ENCODE measurements at regions not wholly inside any gene's neighbourhood (a gene's known extent, or its start where the extent isn't known, plus 50 kb on each side); places are given as distances from the start of the nearest gene placed in this dataset.

DNA sequence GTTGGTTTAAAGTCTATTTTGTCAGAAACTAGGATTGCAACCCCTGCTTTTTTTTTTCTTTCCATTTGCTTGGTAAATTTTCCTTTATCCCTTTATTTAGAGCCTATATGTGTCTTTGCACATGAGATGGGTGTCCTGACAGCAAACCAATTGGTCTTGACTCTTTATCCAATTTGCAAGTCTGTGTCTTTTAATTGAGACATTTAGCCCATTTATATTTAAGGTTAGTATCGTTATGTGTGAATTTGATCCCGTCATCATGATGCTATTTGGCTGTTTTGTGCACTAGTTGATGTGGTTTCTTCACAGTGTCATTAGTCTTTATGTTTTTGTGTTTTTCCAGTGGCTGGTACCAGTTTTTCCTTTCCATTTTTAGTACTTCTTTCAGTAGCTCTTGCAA is 127.7 kb upstream of the ZNF267 start:
- peaks cover 35% of the 10 kb centered on the region for H3K36me3 ChIP-seq (ENCODE audit: control insufficient read depth, insufficient read depth, low read length)
- TF ChIP-seq, protein P1, sequence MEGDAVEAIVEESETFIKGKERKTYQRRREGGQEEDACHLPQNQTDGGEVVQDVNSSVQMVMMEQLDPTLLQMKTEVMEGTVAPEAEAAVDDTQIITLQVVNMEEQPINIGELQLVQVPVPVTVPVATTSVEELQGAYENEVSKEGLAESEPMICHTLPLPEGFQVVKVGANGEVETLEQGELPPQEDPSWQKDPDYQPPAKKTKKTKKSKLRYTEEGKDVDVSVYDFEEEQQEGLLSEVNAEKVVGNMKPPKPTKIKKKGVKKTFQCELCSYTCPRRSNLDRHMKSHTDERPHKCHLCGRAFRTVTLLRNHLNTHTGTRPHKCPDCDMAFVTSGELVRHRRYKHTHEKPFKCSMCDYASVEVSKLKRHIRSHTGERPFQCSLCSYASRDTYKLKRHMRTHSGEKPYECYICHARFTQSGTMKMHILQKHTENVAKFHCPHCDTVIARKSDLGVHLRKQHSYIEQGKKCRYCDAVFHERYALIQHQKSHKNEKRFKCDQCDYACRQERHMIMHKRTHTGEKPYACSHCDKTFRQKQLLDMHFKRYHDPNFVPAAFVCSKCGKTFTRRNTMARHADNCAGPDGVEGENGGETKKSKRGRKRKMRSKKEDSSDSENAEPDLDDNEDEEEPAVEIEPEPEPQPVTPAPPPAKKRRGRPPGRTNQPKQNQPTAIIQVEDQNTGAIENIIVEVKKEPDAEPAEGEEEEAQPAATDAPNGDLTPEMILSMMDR (conservative IDR thresholded peaks at IDR 0.05): no peak
- no peak overlapping the region for H3K4me3 Mint-ChIP-seq
- H3K4me1 ChIP-seq (ENCODE audit: control insufficient read depth, insufficient read depth, low read length): no peaks in the 10 kb centered on the region
- peak overlapping the region; percentile 45 for H3K4me3 ChIP-seq (ENCODE audit: low read length)
- H3K27ac ChIP-seq (ENCODE audit: low read depth, low read length): no peak overlapping the region
- DNase-seq: no peak
- peaks cover 98% of the 10 kb centered on the region for H3K9me3 Mint-ChIP-seq
- peaks cover 96% of the 10 kb centered on the region for H3K36me3 Mint-ChIP-seq (ENCODE audit: low read depth)
- no peak overlapping the region for H3K27ac Mint-ChIP-seq
- H3K9ac ChIP-seq (ENCODE audit: extremely low read depth, low read length, poor library complexity, severe bottlenecking): no peak overlapping the region
- no peaks in the 10 kb centered on the region for H3K27me3 Mint-ChIP-seq (ENCODE audit: insufficient read depth)
- WGBS, 2 experiments (ENCODE audit: insufficient coverage in 1 of 2, insufficient read length in 1 of 2): 98 to 100% methylated on average over 1 to 2 of the region's 2 CpGs
- H3K27me3 ChIP-seq (ENCODE audit: control insufficient read depth, insufficient read depth, low read length, poor library complexity, severe bottlenecking): no peaks in the 10 kb centered on the region
- H3K4me1 Mint-ChIP-seq: no peaks in the 10 kb centered on the region
- peaks cover 85% of the 10 kb centered on the region for H3K9me3 ChIP-seq (ENCODE audit: control insufficient read depth, low read length)

GRCh38 chr16:31754998-31755615 is 118.5 kb upstream of the ZNF267 start:
- no peak for DNase-seq
- Mint-ChIP-seq H3K4me1 (no peaks in the 10 kb centered on the region), H3K9me3 (peaks cover 92% of the 10 kb centered on the region), H3K27ac (no peak overlapping the region), H3K36me3 (ENCODE audit: low read depth) (peaks cover 91% of the 10 kb centered on the region), H3K27me3 (ENCODE audit: insufficient read depth) (no peaks in the 10 kb centered on the region), H3K4me3 (no peak overlapping the region)
- Histone ChIP-seq H3K9me3 (ENCODE audit: control insufficient read depth, low read length) (peaks cover 95% of the 10 kb centered on the region), H3K27ac (ENCODE audit: low read depth, low read length) (no peak overlapping the region), H3K4me3 (ENCODE audit: low read length) (peak overlapping the region; percentile 60), H3K9ac (ENCODE audit: extremely low read depth, low read length, poor library complexity, severe bottlenecking) (no peak overlapping the region), H3K4me1 (ENCODE audit: control insufficient read depth, insufficient read depth, low read length) (no peaks in the 10 kb centered on the region), H3K27me3 (ENCODE audit: control insufficient read depth, insufficient read depth, low read length, poor library complexity, severe bottlenecking) (no peaks in the 10 kb centered on the region), H3K36me3 (ENCODE audit: control insufficient read depth, insufficient read depth, low read length) (peaks cover 80% of the 10 kb centered on the region)
- 96 to 98% methylated on average over 6 to 7 of the region's 7 CpGs for WGBS, 2 experiments (ENCODE audit: insufficient coverage in 1 of 2, insufficient read length in 1 of 2)
- TF ChIP-seq, protein P1 (conservative IDR thresholded peaks at IDR 0.05): no peak

DNA sequence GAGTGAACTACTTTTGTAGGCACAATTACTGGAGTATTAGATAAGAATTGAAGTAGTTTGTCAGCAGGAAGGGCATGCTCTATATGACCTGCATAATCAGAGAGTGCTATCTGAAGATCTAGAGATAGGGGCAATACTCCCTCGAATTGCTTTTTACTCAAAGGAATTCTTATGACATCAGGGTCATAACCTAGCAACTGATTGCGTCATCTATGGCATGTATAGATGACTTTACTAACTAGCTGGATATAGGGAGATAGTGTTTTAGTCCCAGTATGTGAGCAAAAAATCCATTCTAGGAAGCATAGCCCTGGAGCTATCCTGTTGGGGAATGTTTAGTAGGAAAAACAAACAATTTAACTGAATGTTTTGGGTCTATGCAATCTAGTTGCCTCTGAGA is 109.5 kb upstream of the ZNF267 start:
- Mint-ChIP-seq H3K4me3 (no peak overlapping the region), H3K27ac (no peak overlapping the region), H3K36me3 (ENCODE audit: low read depth) (peaks cover 42% of the 10 kb centered on the region), H3K4me1 (no peaks in the 10 kb centered on the region), H3K27me3 (ENCODE audit: insufficient read depth) (no peaks in the 10 kb centered on the region), H3K9me3 (peaks cover 85% of the 10 kb centered on the region)
- no peak overlapping the region for H3K9ac ChIP-seq (ENCODE audit: extremely low read depth, low read length, poor library complexity, severe bottlenecking)
- peak overlapping the region; percentile 48 for H3K4me3 ChIP-seq (ENCODE audit: low read length)
- peaks cover 8% of the 10 kb centered on the region for H3K36me3 ChIP-seq (ENCODE audit: control insufficient read depth, insufficient read depth, low read length)
- WGBS, 2 experiments (ENCODE audit: insufficient coverage in 1 of 2, insufficient read length in 1 of 2): 85 to 94% methylated on average over 2 of the region's 2 CpGs
- no peak overlapping the region for H3K27ac ChIP-seq (ENCODE audit: low read depth, low read length)
- DNase-seq: no peak
- H3K9me3 ChIP-seq (ENCODE audit: control insufficient read depth, low read length): peaks cover 84% of the 10 kb centered on the region
- H3K4me1 ChIP-seq (ENCODE audit: control insufficient read depth, insufficient read depth, low read length): no peaks in the 10 kb centered on the region
- TF ChIP-seq, protein P1 (conservative IDR thresholded peaks at IDR 0.05): no peak
- no peaks in the 10 kb centered on the region for H3K27me3 ChIP-seq (ENCODE audit: control insufficient read depth, insufficient read depth, low read length, poor library complexity, severe bottlenecking)

Measured in endodermal cell (in vitro differentiated cells).